SK-N-SH (cell line): ENCODE measurements at regions not wholly inside any gene's neighbourhood (a gene's known extent, or its start where the extent isn't known, plus 50 kb on each side); places are given as distances from the start of the nearest gene placed in this dataset.

Experiments used
- CTCF ChIA-PET: fragments of 300-600, 350-600 bp; formaldehyde crosslinking; extraction: SDS; loops from one replicate; lab custom pipeline; 2021; lab: Yijun Ruan, JAX
- POLR2A ChIA-PET: fragments of 350-600 bp; sonication (Branson Sonifier 250); formaldehyde crosslinking; extraction: SDS; loops from one replicate; lab custom pipeline; 2020; ENCODE audit warnings: antibody characterized with exemption, inconsistent platforms; lab: Yijun Ruan, JAX
- DNase-seq: peaks from one replicate; pipeline ENCODE4 v3.0.0; 2012
- H2AFZ ChIP-seq: fragments of 200-600 bp; sonication (generic); 2 replicates; pipeline ENCODE4 v1.8.1; 2016; ENCODE audit warnings: antibody characterized with exemption, mild to moderate bottlenecking, low read depth
- H3F3A ChIP-seq: fragments of 200-600 bp; sonication (generic); replicated peaks from 2 replicates; pipeline ENCODE3; 2016; ENCODE audit warnings: antibody characterized with exemption, mild to moderate bottlenecking; ENCODE audit not compliant: insufficient read depth
- H3K27ac ChIP-seq, 2 experiments: fragments of 200-500 bp in 1 of 2; fragments of 200-600 bp in 1 of 2; sonication (Bioruptor generic) in 1 of 2; sonication (generic), shearing (Covaris generic) in 1 of 2; 2 replicates each; pipeline versions ENCODE4 v1.5.1 to v1.6.1; 2014 to 2016; ENCODE audit warnings: low read depth in 2 of 2, inconsistent platforms in 1 of 2, low read length in 1 of 2, mild to moderate bottlenecking in 1 of 2, mixed read lengths in 1 of 2
- H3K27me3 ChIP-seq: fragments of 200-600 bp; sonication (generic), shearing (Covaris generic); 2 replicates; pipeline ENCODE4 v1.6.1; 2016; ENCODE audit warnings: mixed run types; ENCODE audit not compliant: insufficient read depth
- H3K36me3 ChIP-seq, 2 experiments: fragments of 200-500 bp in 1 of 2; fragments of 200-600 bp in 1 of 2; sonication (Bioruptor generic) in 1 of 2; sonication (generic) in 1 of 2; replicated peaks in 1 of 2; 2 replicates each; pipeline versions ENCODE3 to v1.5.1; 2014 to 2016; ENCODE audit warnings: low read length in 1 of 2, mild to moderate bottlenecking in 1 of 2; ENCODE audit not compliant: insufficient read depth in 2 of 2, control insufficient read depth in 1 of 2
- H3K4me1 ChIP-seq, 2 experiments: fragments of 200-500 bp in 1 of 2; fragments of 200-600 bp in 1 of 2; sonication (Bioruptor generic) in 1 of 2; sonication (generic), shearing (Covaris generic) in 1 of 2; 2 replicates each; pipeline versions ENCODE4 v1.5.1 to v1.6.1; 2014 to 2016; ENCODE audit warnings: low read depth in 1 of 2, low read length in 1 of 2, mixed run types in 1 of 2; ENCODE audit not compliant: insufficient read depth in 2 of 2, control insufficient read depth in 1 of 2
- H3K4me2 ChIP-seq: fragments of 200-600 bp; sonication (generic), shearing (Covaris generic); 2 replicates; pipeline ENCODE4 v1.6.1; 2017; ENCODE audit warnings: mixed run types
- H3K4me3 ChIP-seq, 2 experiments: fragments of 200-500 bp in 1 of 2; fragments of 200-600 bp in 1 of 2; sonication (Bioruptor generic) in 1 of 2; sonication (generic), shearing (Covaris generic) in 1 of 2; 2 replicates each; pipeline versions ENCODE4 v1.5.1 to v1.8.1; 2014 to 2016; ENCODE audit warnings: low read depth in 2 of 2, inconsistent platforms in 1 of 2, low read length in 1 of 2, mild to moderate bottlenecking in 1 of 2, mixed read lengths in 1 of 2, moderate library complexity in 1 of 2
- H3K79me2 ChIP-seq: fragments of 200-600 bp; sonication (generic); 2 replicates; pipeline ENCODE4 v1.8.1; 2017; ENCODE audit warnings: mild to moderate bottlenecking; ENCODE audit not compliant: insufficient read depth
- H3K9ac ChIP-seq: fragments of 200-600 bp; sonication (generic); 2 replicates; pipeline ENCODE4 v1.6.1; 2017; ENCODE audit warnings: mixed run types
- H3K9me2 ChIP-seq: fragments of 200-600 bp; sonication (generic); 2 replicates; pipeline ENCODE4 v1.6.1; 2017; ENCODE audit warnings: mixed run types
- H3K9me3 ChIP-seq: fragments of 200-600 bp; sonication (generic); 2 replicates; pipeline ENCODE4 v1.6.1; 2017; ENCODE audit warnings: mixed run types, mild to moderate bottlenecking, moderate library complexity
- H4K20me1 ChIP-seq: fragments of 200-600 bp; sonication (generic); 2 replicates; pipeline ENCODE4 v1.6.1; 2017; ENCODE audit warnings: mild to moderate bottlenecking, mixed run types; ENCODE audit not compliant: insufficient read depth
- FOXJ3 ChIP-seq: sonication (generic); formaldehyde crosslinking; IDR thresholded peaks from 2 replicates; pipeline ENCODE4 v1.5.1; 2020; ENCODE audit warnings: mild to moderate bottlenecking, missing genetic modification reagents
- IRF3 ChIP-seq: fragments of 150-350 bp; IDR thresholded peaks from 2 replicates; pipeline ENCODE4 v1.6.1; 2016; ENCODE audit warnings: mild to moderate bottlenecking, low read depth, low read length
- PBX3 ChIP-seq: IDR thresholded peaks from 2 replicates; pipeline ENCODE4; 2012
- TCF12 ChIP-seq: IDR thresholded peaks from 2 replicates; pipeline ENCODE4 v1.4.0; 2012
- TEAD4 ChIP-seq: IDR thresholded peaks from 2 replicates; pipeline ENCODE4 v1.4.0; 2012; ENCODE audit warnings: mild to moderate bottlenecking, borderline replicate concordance; ENCODE audit not compliant: insufficient read depth
- WGBS: methylation state at CpG from one replicate; pipeline ENCODE4 v1.1.6; 2017; ENCODE audit warnings: low lambda C conversion rate; 5-methylcytosine and 5-hydroxymethylcytosine counted together
- TF ChIP-seq, protein P1 (sequence below): IDR thresholded peaks from 2 replicates; pipeline ENCODE4 v1.4.0; 2012; ENCODE audit warnings: low read depth

- CTCF ChIA-PET = interaction anchor here (0.7 kb wide), 1 partner anchor 883 kb away, joined by 3 read pairs; no protein-coding TSS in a partner anchor
- whole genome bisulfite sequencing = 3% methylated on average over 1 of the region's 1 CpG
Measured at GRCh38 chr3:103949693-103950092, 1417.0 kb upstream of the ALCAM start.

GRCh38 chr3:103950676-103951075 is 1416.0 kb upstream of the ALCAM start:
- no peaks in the 10 kb centered on the region for H3K27me3 ChIP-seq
- H3K9me2 ChIP-seq = no peaks in the 10 kb centered on the region
- H3K4me2 ChIP-seq = no peak overlapping the region
- H3K36me3 ChIP-seq = no peaks in the 10 kb centered on the region
- peaks cover 2 to 4% of the 10 kb centered on the region in 2 experiments; a peak in 1 of 4 replicates for H3K4me1 ChIP-seq
- no peak for TF ChIP-seq TEAD4
- H3K9me3 ChIP-seq = no peaks in the 10 kb centered on the region
- POLR2A ChIA-PET = no interaction called here
- no peak for DNase-seq
- H3K4me3 ChIP-seq = no peak overlapping the region
- CTCF ChIA-PET = no interaction called here
- no peak overlapping the region; a peak in 1 of 4 replicates for H3K27ac ChIP-seq
- no peak overlapping the region for H2AFZ ChIP-seq
- no peak overlapping the region for H3K9ac ChIP-seq
- no peaks in the 10 kb centered on the region for H3K79me2 ChIP-seq
- WGBS = 61% methylated on average over 3 of the region's 3 CpGs
- H3F3A ChIP-seq = peaks cover 2% of the 10 kb centered on the region
- no peaks in the 10 kb centered on the region for H4K20me1 ChIP-seq

More at GRCh38 chr3:103949693-103950092, 1417.0 kb upstream of the ALCAM start:
- H3K36me3 ChIP-seq = no peaks in the 10 kb centered on the region
- peak overlapping the region in 1 of 2 experiments; percentile 62; a peak in 2 of 4 replicates for H3K27ac ChIP-seq
- no peaks in the 10 kb centered on the region for H3K9me3 ChIP-seq
- H3K9me2 ChIP-seq = no peaks in the 10 kb centered on the region
- no peak overlapping the region for H3K4me3 ChIP-seq
- H3K4me1 ChIP-seq = peaks cover 2 to 4% of the 10 kb centered on the region in 2 experiments; a peak in 1 of 4 replicates
- H3K79me2 ChIP-seq = no peaks in the 10 kb centered on the region
- TF ChIP-seq FOXJ3 = no peak
- TF ChIP-seq PBX3 = peak; percentile 64
- TF ChIP-seq, protein P1, sequence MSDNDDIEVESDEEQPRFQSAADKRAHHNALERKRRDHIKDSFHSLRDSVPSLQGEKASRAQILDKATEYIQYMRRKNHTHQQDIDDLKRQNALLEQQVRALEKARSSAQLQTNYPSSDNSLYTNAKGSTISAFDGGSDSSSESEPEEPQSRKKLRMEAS = no peak
- no peak overlapping the region for H2AFZ ChIP-seq
- no peaks in the 10 kb centered on the region for H3K27me3 ChIP-seq
- peaks cover 2% of the 10 kb centered on the region for H3F3A ChIP-seq
- H3K9ac ChIP-seq = no peak overlapping the region
- no peak overlapping the region for H3K4me2 ChIP-seq
- no peaks in the 10 kb centered on the region for H4K20me1 ChIP-seq
- POLR2A ChIA-PET = no interaction called here
- DNase-seq = no peak

DNA sequence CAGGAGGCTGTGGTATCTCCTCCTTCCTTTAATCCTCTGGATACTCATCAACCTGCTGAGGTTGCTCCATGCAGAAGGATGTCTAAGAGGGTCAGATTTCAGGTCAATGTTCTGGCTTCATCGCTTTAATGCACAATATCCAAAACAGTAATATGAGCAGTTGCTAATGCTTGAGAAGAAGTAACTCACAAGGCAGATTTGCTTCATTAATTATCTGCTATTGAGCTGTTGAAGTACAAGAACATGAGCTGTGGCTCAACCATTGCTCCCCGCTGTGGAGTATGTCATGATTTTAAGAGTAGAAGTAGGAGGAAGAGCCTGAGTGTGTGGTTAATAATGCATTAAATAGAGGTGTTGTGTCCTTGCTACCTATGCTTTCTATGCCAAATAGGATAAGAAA is 1412.9 kb upstream of the ALCAM start:
- Histone ChIP-seq H3K4me1 (peaks cover 2 to 4% of the 10 kb centered on the region in 2 experiments; a peak in 1 of 4 replicates), H3K4me2 (no peak overlapping the region), H3K36me3 (no peaks in the 10 kb centered on the region), H3K4me3 (no peak overlapping the region), H2AFZ (no peak overlapping the region), H3K27me3 (no peaks in the 10 kb centered on the region), H3F3A (no peaks in the 10 kb centered on the region), H3K9me2 (no peaks in the 10 kb centered on the region), H3K9me3 (no peaks in the 10 kb centered on the region), H3K9ac (no peak overlapping the region), H3K27ac (no peak overlapping the region), H4K20me1 (no peaks in the 10 kb centered on the region), H3K79me2 (no peaks in the 10 kb centered on the region)
- TF ChIP-seq IRF3 (no peak), TCF12 (no peak)
- POLR2A ChIA-PET = no interaction called here
- CTCF ChIA-PET = no interaction called here
- DNase-seq = no peak
- 95% methylated on average over 2 of the region's 2 CpGs for WGBS
